ENCODE measurements at regions not wholly inside any gene's neighbourhood (a gene's known extent, or its start where the extent isn't known, plus 50 kb on each side); places are given as distances from the start of the nearest gene placed in this dataset.
A peak's percentile ranks its signal among the peaks of the same experiment; 100 is the strongest.
"Not testable (repeated sequence)": the region's sequence is repeated elsewhere in the genome, so short reads cannot be mapped to it uniquely, and the experiment has no call there.

GRCh38 chr3:76307556-76307955, 522.2 kb upstream of the ZNF717 start:
- DNase-seq (ENCODE audit: low read depth): no peak
- TF ChIP-seq CTCF (IDR thresholded peaks at IDR 0.05; ENCODE audit: insufficient read depth, low read depth, low read length, missing control alignments): no peak
- no peak overlapping the region for H3K4me3 ChIP-seq (ENCODE audit: low read depth, low read length)

DNA sequence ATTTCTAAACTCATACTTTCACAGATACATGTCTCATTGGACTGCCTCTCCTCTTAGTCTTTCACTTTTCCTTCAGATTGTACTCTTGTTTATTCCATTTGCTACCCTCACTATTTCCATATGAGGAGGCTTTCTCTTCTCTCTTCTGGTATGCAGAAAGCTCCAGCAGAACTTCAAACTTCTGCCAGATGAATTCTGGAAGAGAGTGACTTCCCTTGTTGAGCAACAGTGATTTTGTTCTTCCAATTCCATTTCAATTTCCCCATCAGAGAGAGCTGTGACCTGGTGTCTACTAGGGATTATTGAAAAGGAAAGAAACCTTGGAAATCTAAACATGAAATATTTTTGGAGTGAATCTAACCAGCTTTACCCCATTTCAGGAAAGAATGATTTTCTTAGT, 523.2 kb upstream of the ZNF717 start:
- TF ChIP-seq CTCF (IDR thresholded peaks at IDR 0.05; ENCODE audit: insufficient read depth, low read depth, low read length, missing control alignments): no peak
- DNase-seq (ENCODE audit: low read depth): no peak
- no peak overlapping the region for H3K4me3 ChIP-seq (ENCODE audit: low read depth, low read length)

DNA sequence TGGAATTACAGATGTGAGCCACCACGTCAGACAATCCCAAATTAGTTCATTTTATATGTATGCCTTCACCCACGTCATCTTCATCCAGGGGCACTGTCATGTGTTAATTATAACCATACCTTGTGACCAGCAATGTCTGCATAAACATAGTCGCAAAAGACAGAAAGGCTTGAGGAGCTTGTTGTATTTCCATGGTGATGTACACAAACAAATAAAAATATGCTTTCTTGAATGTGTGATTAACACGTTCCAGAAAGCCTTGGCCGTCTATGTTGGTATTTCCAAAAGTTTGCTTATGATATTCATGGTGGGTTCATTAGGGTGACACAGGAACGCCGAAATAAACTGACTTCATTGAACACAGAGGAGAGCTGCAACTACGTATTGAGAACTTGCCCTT, 524.7 kb upstream of the ZNF717 start:
- DNase-seq (ENCODE audit: low read depth): no peak
- H3K4me3 ChIP-seq (ENCODE audit: low read depth, low read length): peak overlapping the region; percentile 9; the same call in 1 of the 2 replicates
- no peak for TF ChIP-seq CTCF (IDR thresholded peaks at IDR 0.05; ENCODE audit: insufficient read depth, low read depth, low read length, missing control alignments)

- no peak for TF ChIP-seq CTCF (IDR thresholded peaks at IDR 0.05; ENCODE audit: insufficient read depth, low read depth, low read length, missing control alignments)
- H3K4me3 ChIP-seq (ENCODE audit: low read depth, low read length): peak overlapping the region; percentile 9; the same call in 1 of the 2 replicates
- DNase-seq (ENCODE audit: low read depth): no peak
Observed at GRCh38 chr3:76310667-76311066, 525.3 kb upstream of the ZNF717 start.

- TF ChIP-seq CTCF (IDR thresholded peaks at IDR 0.05; ENCODE audit: insufficient read depth, low read depth, low read length, missing control alignments): no peak
- no peak for DNase-seq (ENCODE audit: low read depth)
- H3K4me3 ChIP-seq (ENCODE audit: low read depth, low read length): no peak overlapping the region
Observed at GRCh38 chr3:76311941-76312340, 526.6 kb upstream of the ZNF717 start.

GRCh38 chr3:76315906-76316305, 530.6 kb upstream of the ZNF717 start:
- DNase-seq (ENCODE audit: low read depth); H3K4me3 ChIP-seq (ENCODE audit: low read depth, low read length): not testable (repeated sequence)

DNA sequence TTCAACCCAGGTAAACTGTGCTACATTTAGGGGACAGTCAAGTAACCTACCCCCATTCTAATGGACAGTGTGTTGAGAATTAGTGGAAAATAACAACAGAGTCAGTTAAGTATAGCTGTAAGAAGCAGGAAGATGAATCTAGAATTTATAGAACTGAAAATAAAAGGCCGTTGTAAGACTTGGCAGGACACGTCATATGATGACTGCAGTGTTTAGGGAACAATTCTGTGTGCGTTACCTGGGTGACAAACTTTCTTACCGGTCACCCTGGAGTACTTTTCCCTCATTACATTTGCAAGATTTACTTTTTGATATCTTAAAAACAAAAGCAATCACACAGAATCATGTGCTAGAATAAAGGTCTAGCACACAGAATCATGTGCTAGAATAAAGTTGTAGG, 536.3 kb upstream of the ZNF717 start:
- no peak for TF ChIP-seq CTCF (IDR thresholded peaks at IDR 0.05; ENCODE audit: insufficient read depth, low read depth, low read length, missing control alignments)
- H3K4me3 ChIP-seq (ENCODE audit: low read depth, low read length): no peak overlapping the region
- DNase-seq (ENCODE audit: low read depth): peak; percentile 41
